ENCODE measurements at regions not wholly inside any gene's neighbourhood (a gene's known extent, or its start where the extent isn't known, plus 50 kb on each side); places are given as distances from the start of the nearest gene placed in this dataset.

GRCh38 chr2:41884718-41885117 lies 163.1 kb upstream of the PKDCC start:
- 87 to 94% methylated on average over 5 of the region's 5 CpGs for WGBS, 2 donors
- intact Hi-C loops (cut with DNase I; ENCODE audit: low total_unique reads) = no loop called here
- H3K4me3 ChIP-seq (ENCODE audit: low read depth, poor library complexity, severe bottlenecking) = no peak overlapping the region
- no peak for TF ChIP-seq CTCF (IDR thresholded peaks at IDR 0.05)
- no peak for TF ChIP-seq POLR2A (IDR thresholded peaks at IDR 0.05)
- DNase-seq (ENCODE audit: low spot score in 2 of 2) = no peak

GRCh38 chr2:41886145-41886664 lies 161.6 kb upstream of the PKDCC start:
- intact Hi-C loops (cut with DNase I; ENCODE audit: low total_unique reads) = no loop called here
- 86 to 87% methylated on average over 2 of the region's 2 CpGs for WGBS, 2 donors
- DNase-seq (ENCODE audit: low spot score in 2 of 2) = no peak
- H3K4me3 ChIP-seq (ENCODE audit: low read depth, poor library complexity, severe bottlenecking) = no peak overlapping the region
- TF ChIP-seq CTCF (IDR thresholded peaks at IDR 0.05) (no peak), POLR2A (IDR thresholded peaks at IDR 0.05) (no peak)

GRCh38 chr2:41886757-41887156 lies 161.1 kb upstream of the PKDCC start:
- no peak overlapping the region for H3K4me3 ChIP-seq (ENCODE audit: low read depth, poor library complexity, severe bottlenecking)
- WGBS, 2 donors = 59 to 63% methylated on average over 2 of the region's 2 CpGs
- TF ChIP-seq POLR2A (IDR thresholded peaks at IDR 0.05) (no peak), CTCF (IDR thresholded peaks at IDR 0.05) (no peak)
- intact Hi-C loops (cut with DNase I; ENCODE audit: low total_unique reads) = no loop called here
- DNase-seq (ENCODE audit: low spot score in 2 of 2) = no peak

GRCh38 chr2:41890341-41890740 lies 157.5 kb upstream of the PKDCC start:
- TF ChIP-seq CTCF (IDR thresholded peaks at IDR 0.05) (no peak), POLR2A (IDR thresholded peaks at IDR 0.05) (no peak)
- no peak for DNase-seq (ENCODE audit: low spot score in 2 of 2)
- H3K4me3 ChIP-seq (ENCODE audit: low read depth, poor library complexity, severe bottlenecking) = no peak overlapping the region
- intact Hi-C loops (cut with DNase I; ENCODE audit: low total_unique reads) = no loop called here
- 75 to 80% methylated on average over 3 of the region's 3 CpGs for WGBS, 2 donors

- WGBS, 2 donors = 62 to 66% methylated on average over 4 of the region's 4 CpGs
- DNase-seq (ENCODE audit: low spot score in 2 of 2) = no peak
- intact Hi-C loops (cut with DNase I; ENCODE audit: low total_unique reads) = no loop called here
- TF ChIP-seq CTCF (IDR thresholded peaks at IDR 0.05) = no peak
- no peak for TF ChIP-seq POLR2A (IDR thresholded peaks at IDR 0.05)
- no peak overlapping the region for H3K4me3 ChIP-seq (ENCODE audit: low read depth, poor library complexity, severe bottlenecking)
Measured at GRCh38 chr2:41892476-41892875, 155.3 kb upstream of the PKDCC start.
